HG03558 (cell line): ENCODE measurements at regions not wholly inside any gene's neighbourhood (a gene's known extent, or its start where the extent isn't known, plus 50 kb on each side); places are given as distances from the start of the nearest gene placed in this dataset.

ENCODE experiments used
- ATAC-seq: cut with Tn5 transposase; IDR thresholded peaks from one replicate; pipeline ENCODE4 v1.9.1; 2021; ENCODE audit warnings: moderate number of reproducible peaks; ENCODE audit not compliant: unreplicated experiment; ENCODE audit errors: extremely low read depth

DNA sequence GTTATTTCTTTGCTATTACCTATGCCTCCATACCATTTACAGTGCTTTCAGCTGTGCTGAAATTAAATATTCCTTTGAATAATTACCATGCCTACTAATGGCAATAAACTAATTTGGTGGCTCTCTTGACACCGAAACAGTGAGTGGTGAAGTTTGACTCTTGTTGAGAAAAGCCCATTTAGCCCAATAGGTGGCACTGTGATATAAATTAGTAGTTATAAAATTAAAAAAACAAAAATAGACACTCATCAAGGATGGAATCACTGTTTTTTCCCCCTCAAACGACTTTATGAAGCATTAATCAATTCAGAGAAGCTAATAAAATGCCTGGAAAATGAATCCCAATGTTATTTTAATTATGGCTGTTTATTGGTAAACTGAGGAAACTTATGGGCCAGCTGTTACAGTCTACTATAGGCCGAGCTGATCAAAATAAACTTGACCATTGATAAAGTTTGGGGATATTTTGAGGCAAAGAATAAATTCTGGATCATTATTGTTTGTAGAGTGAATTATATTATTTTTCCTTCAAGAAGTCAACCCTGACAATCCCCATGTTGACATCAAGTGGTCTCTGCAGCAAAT is 339.6 kb downstream of the TRIB2 start:
- ATAC-seq: no peak

DNA sequence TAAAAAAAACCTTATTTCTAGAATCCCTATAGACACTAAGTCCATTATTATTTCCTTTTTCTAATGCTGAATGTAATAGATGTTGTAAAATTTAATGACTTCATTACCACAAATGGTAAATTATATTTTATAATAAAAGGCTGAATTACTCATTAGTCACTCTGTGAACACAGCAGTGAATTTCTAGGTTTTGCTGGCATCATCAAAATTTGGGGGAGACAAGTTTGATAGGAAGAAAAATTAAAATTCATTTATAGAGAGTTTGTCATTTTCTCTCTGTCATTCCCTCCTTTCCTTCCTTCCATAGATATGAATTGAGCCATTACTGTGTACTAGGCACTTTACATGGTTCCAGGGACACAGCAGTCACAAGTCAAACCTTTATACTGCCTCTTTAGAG is 340.9 kb downstream of the TRIB2 start:
- ATAC-seq: no peak

DNA sequence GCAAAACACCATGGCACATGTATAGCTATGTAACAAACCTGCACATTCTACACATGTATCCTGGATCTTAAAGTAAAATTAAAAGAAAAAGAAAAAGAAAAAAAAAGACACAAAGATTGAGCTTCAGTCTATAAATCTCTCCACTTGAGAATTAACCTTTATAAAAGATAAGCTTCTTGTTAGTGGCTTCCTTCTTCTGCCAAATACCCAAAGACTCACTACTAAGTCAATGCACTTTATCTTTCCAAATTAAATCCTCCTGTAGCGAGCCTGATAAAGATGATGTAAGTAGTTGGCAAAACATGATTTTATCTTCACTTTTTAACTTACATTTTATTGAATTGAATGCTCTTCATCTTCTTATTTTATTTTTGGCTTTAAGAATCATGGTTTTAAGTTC is 349.9 kb downstream of the TRIB2 start:
- ATAC-seq: no peak

DNA sequence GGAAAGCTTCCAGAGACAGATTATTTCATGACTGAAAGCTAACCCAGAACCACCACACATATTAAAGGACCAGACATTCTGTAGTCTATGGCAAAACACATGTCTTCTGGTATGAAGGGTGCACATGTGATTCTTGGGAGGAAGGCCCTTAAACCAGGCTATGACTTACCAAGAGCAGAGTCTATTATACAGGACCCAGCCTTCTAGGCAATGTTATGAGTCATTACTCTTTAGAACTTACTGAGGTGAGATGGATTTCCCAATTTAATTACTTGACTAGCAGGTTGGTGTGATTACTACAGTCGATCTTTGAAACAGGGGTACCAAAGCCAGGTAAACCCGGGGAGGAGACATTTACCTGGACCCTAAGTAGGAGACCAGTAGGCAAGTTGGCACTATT is 350.8 kb downstream of the TRIB2 start:
- ATAC-seq: no peak

DNA sequence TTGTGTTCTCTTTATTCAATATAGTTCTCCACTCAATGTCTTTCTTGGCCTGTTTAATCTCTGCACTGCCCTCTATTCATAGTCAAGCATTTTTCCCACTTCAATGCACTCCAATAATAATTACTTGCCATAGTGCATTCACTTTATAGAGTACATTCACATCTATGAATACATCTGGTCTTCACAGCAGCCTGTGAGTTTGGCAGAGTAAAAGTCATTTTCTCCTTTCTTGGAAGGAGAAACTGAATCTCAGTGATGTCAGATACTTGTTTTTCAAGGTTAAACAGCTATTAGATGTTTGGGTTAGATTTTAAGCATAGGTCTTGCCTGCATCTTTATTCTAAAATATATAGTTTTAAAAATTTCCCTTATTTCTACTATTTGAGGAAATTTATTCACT is 373.2 kb downstream of the TRIB2 start:
- no peak for ATAC-seq

DNA sequence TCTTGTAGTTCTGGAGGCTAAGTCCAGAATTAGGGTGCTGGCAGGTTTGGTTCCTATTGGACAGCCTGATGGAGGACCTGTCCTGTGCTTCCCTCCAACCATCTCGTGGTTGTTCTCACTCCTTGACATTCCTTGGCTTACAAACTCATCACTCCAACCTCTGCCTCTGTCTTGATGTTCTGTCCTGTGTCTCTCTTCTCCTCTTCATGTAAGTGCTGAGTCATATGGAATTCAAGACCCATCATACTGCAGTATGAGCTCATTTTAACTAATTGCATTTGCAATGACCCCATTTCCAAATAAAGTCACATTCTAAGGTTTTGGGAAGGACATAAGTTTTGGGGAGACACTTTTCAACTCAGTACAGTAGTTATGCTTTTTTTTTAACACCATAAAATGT is 374.7 kb downstream of the TRIB2 start:
- ATAC-seq: no peak

DNA sequence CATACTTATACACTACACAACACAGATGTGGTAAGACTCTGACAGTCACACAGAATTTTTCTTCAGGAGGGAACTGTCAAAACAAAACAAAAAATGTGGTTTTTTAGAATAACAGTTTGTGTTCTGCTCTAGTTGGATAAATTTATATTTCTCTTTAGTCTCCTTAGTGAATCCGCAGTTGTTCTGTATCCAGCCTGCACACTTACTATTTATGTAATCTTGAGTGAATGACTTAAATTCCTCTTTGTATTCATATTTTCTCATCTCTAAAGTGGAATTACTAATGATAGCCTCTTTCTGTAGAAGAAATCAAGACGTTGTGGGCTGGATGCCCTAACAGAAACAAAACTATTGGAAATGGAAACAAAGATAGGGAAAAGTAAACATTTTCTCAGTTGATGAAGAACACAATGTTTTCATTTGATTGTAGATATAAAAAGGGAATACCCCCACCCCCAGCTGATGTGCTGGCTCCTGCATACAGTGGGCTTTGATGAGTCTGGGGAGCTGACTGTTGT is 375.2 kb downstream of the TRIB2 start:
- ATAC-seq: no peak

DNA sequence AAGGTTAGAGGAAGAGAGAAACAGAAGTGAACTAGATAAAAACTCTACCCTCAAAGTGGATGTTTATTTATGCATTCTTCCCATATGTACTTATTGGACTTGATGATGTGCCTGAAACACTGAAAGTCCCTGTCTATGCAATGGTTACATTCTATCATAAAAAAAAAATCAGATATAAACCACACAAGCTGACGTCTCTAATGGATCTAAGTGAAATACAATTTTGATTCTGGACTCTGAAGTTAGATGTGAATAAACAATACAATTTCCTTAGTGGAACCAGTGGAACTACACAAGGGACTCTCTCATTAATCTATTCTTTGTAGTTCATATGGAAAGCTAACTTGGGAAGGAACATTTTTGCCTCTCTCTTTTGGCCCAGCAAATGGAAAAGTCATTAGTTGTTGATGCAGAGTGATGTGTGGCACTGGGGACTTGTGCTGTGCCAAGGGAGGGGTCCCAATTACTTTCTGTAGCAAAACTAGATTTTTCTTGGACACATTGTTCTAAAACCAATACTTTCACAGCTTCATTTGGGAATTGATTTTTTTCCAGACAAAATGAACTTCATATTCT is 376.8 kb downstream of the TRIB2 start:
- ATAC-seq: no peak

DNA sequence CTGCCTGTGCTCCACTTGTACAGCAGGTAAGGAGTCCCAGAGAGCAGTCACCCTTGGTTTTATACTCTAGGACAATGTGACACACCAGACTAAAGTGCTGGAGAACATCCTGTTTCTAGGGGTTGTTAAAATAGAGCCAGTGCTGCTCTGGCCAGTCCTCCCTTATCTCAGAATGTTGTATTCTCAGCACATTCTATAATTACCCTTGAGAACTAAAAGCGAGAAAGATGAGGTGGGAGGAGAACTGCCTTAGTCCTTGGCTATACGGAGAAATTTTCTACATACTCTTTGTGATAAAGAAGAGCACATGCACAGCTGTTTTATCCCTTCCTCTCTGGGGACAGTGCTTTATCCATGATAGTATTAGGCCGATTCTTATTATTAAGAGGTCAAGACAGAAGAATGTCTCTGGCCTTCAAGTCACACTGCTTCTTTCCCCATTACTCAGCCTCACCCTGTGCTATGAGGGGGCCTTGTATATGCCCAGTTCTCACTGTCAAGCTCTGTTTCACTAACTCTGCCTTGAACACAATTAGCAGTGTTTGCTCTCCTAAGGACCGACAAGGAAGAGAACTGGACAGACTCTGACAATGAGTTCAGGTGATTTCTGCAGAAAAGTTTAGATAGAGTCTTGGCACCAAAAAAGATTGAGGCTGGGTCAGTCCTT is 385.8 kb downstream of the TRIB2 start:
- no peak for ATAC-seq

DNA sequence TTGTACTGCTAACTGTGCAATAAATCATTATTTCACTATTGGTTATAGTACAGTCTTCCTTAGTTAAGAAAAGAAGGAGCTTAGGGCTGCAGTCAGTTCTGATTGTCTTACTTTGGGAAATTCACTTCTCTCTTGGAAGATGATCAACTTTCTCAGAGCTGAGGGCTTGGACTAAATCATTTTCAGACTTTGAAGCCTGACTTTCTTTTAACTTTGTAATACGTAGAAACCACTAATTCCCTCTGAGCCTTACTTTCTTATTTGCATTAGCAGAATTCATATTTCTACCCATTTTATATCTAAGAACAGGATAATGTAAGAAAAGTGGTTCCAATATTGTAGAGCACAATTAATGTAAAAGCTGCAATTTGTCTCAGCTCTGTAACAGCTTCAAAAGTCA is 386.4 kb downstream of the TRIB2 start:
- ATAC-seq: no peak

DNA sequence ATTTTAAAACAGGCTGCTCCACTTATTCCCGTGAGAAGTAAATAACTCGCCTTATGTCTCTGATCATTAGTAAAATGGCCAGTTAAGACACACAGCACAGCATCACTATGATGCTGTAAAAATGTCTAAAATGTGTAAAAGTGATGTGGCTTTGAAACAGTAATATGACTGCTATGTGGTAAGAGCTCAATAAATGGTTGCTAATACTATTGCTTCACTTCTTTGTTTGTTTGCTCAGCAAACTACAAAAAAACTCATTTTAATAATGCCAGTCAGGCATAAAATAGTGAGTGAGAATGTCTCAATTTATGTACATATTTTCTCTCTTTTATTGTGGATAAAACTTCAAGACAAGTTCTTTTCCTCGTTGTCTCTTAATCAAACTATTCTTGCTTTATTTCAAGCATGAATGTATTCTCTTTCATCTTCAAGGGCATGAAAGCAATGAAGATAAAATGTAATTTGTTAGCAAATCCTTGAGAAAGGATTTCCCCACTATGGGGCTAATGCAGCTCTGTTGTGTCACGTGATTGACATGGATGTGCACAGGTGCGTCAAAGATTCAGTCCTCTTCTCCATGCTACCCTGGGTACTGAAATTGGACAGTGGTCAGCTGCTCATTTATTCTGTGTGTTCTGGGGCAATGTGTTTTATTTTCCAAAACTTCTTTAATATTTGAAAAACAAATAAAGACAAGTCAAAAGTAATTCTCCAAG is 387.2 kb downstream of the TRIB2 start:
- ATAC-seq: no peak

DNA sequence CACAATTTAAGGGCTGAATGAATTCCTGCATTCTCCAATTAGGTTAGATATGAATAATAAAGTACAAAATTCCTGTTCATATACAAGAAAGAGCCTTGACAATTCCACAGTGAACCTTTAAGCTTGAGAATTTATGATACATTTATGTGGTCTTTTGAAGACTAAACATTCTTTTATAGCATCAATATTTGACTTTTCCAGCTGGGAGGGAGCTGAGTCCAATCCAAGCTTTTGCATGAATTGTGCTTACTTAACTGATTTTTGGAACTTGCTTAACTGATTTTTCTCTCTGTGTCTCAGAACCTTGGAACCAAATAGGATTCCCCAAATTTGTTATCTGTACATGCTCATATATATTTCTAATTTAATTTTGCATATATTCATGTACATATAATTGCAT is 388.0 kb downstream of the TRIB2 start:
- no peak for ATAC-seq

DNA sequence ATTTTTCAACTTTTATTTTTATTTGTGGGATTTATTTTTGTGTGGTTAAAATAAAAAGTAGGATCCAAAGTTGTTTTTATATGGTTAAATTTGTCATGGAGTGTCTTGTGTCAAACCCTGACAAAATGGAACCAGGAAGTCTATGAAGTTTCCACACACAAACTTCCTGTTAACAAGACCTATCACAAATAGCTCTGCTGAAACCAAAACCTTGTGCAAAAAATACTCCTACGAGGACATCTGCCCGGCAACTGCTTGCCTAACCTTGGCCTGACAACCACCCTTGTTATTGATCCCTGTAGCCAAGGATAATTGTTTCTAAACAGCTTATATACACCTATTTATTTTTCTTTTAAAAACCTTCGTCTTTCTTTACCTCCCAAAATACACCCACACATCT is 389.6 kb downstream of the TRIB2 start:
- ATAC-seq: no peak

DNA sequence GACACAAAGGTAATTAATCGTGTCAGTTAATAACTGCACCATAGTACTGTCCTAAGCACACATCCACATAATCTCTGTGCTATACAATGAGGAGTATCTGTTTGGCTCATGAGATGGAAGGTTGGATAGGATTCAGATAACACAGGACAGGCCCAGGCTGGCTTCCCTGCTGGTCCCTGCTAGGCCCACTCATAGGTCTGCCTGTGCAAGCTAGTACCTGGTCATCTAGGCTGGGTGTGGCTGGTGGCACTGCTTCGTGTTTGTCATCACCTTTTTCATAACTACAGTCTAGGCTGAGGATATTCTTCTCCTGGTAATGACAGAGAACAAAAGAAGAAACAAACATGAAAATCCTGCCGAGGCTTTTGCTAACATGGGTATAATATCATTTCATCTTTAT is 392.8 kb downstream of the TRIB2 start:
- no peak for ATAC-seq

DNA sequence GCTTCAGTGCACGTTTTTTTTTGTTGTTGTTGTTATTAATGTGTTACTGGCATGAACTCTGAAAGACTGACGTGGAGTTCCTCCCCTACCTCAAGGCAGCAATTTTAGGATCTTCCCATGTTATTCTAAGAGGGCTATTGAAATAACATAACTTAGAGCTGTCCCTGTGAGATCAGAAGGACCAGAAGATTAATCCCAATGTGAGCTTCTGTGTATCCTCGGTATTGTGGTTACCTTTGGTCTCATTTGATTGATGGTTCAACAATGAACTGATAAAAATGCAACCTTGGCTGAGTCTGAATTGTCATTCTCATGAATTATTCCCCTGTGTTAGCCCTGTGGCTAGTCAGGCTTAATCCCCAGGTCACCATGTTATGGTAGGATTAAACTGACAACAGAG is 394.1 kb downstream of the TRIB2 start:
- ATAC-seq: no peak

DNA sequence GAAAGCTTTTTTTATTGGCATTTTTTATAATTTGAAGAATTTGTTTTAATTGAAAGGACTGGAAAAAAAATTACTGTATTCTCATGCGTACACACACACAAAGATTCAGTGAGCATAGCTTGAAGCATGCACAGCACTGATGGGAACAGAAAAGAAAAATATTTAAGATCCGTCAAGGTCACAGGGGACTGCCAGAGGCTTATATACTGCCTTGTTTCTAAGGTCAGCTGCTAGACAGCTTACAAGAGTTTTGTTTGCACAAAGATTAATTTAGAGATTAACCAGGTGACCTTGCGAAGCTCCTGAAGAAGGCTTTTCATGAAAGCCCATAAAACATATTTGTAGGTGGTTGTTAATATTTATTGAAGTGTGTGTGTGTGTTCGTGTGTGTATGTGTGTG is 396.3 kb downstream of the TRIB2 start:
- no peak for ATAC-seq

DNA sequence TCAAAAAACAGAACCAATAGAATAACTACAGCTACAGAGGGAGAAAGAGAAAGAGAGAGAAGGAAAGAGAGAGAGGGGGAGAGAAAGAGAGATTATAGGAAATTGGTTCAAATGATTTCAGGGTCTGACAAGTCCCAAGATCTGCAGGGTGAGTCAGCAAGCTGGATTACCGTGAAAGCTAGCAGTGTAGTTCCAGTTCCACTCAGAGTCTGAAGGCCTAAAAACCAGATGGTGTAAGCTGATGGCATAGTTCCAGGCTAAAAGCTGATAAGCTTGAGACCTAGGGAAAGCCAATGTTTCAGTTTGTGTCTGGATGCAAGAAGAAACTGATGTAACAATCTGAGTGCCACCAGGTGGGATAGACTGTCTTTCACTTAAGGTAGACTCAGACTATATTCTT is 397.7 kb downstream of the TRIB2 start:
- no peak for ATAC-seq

DNA sequence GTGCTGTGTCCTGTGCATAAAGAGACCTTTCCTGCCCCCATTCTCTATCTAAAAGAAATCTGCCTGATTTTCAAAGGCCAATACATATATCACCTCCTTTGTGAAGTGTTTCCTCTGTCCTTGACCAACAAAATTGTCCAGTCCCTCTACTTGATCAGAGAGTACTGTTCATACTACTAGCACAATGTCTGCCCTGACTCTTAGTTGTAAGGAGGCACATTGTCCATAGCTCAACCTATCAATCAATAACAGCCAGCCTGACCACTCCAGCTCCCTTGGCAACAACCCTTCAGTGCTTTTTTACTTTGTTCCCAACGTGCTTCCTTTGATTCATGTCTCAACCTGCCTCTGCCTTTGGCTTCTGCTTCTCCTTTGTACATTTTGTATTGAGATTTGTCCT is 398.9 kb downstream of the TRIB2 start:
- ATAC-seq: no peak

DNA sequence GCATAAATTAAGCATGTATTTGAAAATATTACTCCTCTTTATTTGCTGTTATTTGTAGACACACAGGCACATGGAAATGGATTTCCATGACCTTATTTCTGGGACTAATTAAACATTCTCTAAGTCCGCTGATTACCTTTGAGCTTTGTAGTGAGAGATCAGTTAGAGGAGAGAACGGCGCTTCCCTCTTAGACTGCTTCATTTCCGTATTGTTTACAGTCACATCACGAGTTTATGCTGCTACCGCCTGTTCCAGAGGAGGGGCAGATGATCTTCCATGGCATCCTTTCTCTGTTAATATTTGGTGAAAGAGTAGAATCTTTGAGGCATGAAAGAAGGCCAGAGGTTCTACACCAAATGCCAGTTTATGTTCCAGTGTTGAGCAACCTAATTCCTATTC is 404.4 kb downstream of the TRIB2 start:
- ATAC-seq: no peak

DNA sequence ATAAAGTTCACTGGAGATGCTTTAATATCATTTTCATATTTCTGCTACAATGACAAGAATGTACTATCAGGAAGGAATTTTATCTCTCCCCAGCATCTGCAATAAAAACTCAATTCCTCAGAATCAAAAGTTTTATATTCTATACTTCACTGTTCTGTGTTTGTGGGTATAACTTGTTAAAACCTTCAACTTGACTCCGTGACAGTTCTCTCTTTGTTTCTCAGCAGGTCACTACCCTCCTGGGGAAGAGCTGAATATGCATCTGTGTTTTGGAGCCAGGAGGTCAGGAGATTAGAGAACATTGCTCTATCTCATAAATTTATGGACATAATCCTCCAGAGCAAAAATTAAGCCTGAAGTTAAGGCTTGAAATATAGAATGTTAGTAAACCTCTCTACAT is 411.4 kb downstream of the TRIB2 start:
- ATAC-seq: no peak

DNA sequence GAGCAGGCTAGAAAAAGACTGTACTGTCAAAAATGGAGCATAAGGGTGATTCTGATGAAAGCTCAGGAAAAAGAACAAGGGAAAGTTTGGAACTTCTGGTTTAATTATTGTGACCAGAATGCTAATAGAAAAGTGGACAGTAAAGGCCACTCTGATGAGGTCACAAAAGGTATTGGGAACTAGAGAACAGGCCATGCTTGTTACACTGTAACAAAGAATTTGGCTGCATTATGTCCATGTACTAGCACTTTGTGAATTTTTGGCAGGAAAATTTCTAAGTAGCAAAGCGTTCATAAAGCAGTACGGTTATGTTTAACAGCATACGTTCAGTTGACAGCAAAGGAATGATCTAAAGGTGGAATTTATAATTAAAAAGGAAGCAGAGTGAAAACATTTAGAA is 418.6 kb downstream of the TRIB2 start:
- ATAC-seq: no peak
